GM18858 (cell line): ENCODE measurements at regions not wholly inside any gene's neighbourhood (a gene's known extent, or its start where the extent isn't known, plus 50 kb on each side); places are given as distances from the start of the nearest gene placed in this dataset.

Source experiments
- ATAC-seq: cut with Tn5 transposase; IDR thresholded peaks from one replicate; pipeline ENCODE4 v1.9.1; 2021; ENCODE audit not compliant: unreplicated experiment

GRCh38 chr2:38174131-38174530, 98.2 kb upstream of the CYP1B1 start:
- ATAC-seq = no peak

GRCh38 chr2:38173683-38174082, 97.7 kb upstream of the CYP1B1 start:
- no peak for ATAC-seq

- ATAC-seq = no peak
These were observed 95.4 kb upstream of the CYP1B1 start for GRCh38 chr2:38171208-38171855.

- no peak for ATAC-seq
These were observed 94.8 kb upstream of the CYP1B1 start for GRCh38 chr2:38170733-38171132.

- no peak for ATAC-seq
These were observed 94.1 kb upstream of the CYP1B1 start for GRCh38 chr2:38170067-38170466.

- no peak for ATAC-seq
These were observed 92.9 kb upstream of the CYP1B1 start for GRCh38 chr2:38168710-38169480.

- ATAC-seq = no peak
These were observed 92.0 kb upstream of the CYP1B1 start for GRCh38 chr2:38167968-38168350.

- no peak for ATAC-seq
These were observed 89.7 kb upstream of the CYP1B1 start for GRCh38 chr2:38165698-38166097.

- peak; percentile 84 for ATAC-seq
These were observed 88.9 kb upstream of the CYP1B1 start for GRCh38 chr2:38164881-38165280.

GRCh38 chr2:38163579-38163978, 87.6 kb upstream of the CYP1B1 start:
- no peak for ATAC-seq

- ATAC-seq = no peak
These were observed 87.1 kb upstream of the CYP1B1 start for GRCh38 chr2:38163006-38163405.

- ATAC-seq = no peak
These were observed 84.6 kb upstream of the CYP1B1 start for GRCh38 chr2:38160516-38160915.

GRCh38 chr2:38159597-38159996, 83.6 kb upstream of the CYP1B1 start:
- no peak for ATAC-seq

GRCh38 chr2:38159191-38159590, 83.2 kb upstream of the CYP1B1 start:
- ATAC-seq = no peak

- no peak for ATAC-seq
These were observed 82.6 kb upstream of the CYP1B1 start for GRCh38 chr2:38158378-38159118.

- no peak for ATAC-seq
These were observed 80.5 kb upstream of the CYP1B1 start for GRCh38 chr2:38156436-38156835.

GRCh38 chr2:38155015-38155414, 79.1 kb upstream of the CYP1B1 start:
- no peak for ATAC-seq

- no peak for ATAC-seq
These were observed 78.4 kb upstream of the CYP1B1 start for GRCh38 chr2:38154395-38154794.

GRCh38 chr2:38153476-38154135, 77.7 kb upstream of the CYP1B1 start:
- ATAC-seq = no peak

GRCh38 chr2:38152913-38153312, 77.0 kb upstream of the CYP1B1 start:
- no peak for ATAC-seq

GRCh38 chr2:38152035-38152434, 76.1 kb upstream of the CYP1B1 start:
- ATAC-seq = no peak
